Central memory CD8-positive, alpha-beta T cell (primary cell): ENCODE measurements at regions not wholly inside any gene's neighbourhood (a gene's known extent, or its start where the extent isn't known, plus 50 kb on each side); places are given as distances from the start of the nearest gene placed in this dataset.

Experiments
- ATAC-seq: fragments of 150-1000 bp; cut with Tn5 transposase; replicated peaks from 2 replicates; pipeline ENCODE4 v1.10.0; 2022; ENCODE audit warnings: mild to moderate bottlenecking, moderate FRiP score, moderate number of reproducible peaks; ENCODE audit not compliant: poor library complexity, severe bottlenecking; ENCODE audit errors: extremely low read depth
- DNase-seq, 2 donors: peaks; one replicate each; pipeline ENCODE4 v3.0.0; 2021; ENCODE audit warnings: low spot score in 2 of 2
- H3K27ac Mint-ChIP-seq: one replicate; pipeline ENCODE4 v1.8.0; 2022; ENCODE audit warnings: low read depth, mild to moderate bottlenecking, moderate library complexity, mixed read lengths
- H3K27me3 Mint-ChIP-seq: one replicate; pipeline ENCODE4 v1.8.0; 2022; ENCODE audit warnings: mixed read lengths
- H3K36me3 Mint-ChIP-seq: one replicate; pipeline ENCODE4 v1.8.0; 2022; ENCODE audit warnings: mild to moderate bottlenecking, moderate library complexity, mixed read lengths; ENCODE audit not compliant: insufficient read depth
- H3K4me1 Mint-ChIP-seq: one replicate; pipeline ENCODE4 v1.8.0; 2022; ENCODE audit warnings: mixed read lengths
- H3K4me3 Mint-ChIP-seq: one replicate; pipeline ENCODE4 v1.8.0; 2022; ENCODE audit warnings: mild to moderate bottlenecking, moderate library complexity, mixed read lengths
- H3K9me3 Mint-ChIP-seq: one replicate; pipeline ENCODE4 v1.8.0; 2022; ENCODE audit warnings: mixed read lengths

DNA sequence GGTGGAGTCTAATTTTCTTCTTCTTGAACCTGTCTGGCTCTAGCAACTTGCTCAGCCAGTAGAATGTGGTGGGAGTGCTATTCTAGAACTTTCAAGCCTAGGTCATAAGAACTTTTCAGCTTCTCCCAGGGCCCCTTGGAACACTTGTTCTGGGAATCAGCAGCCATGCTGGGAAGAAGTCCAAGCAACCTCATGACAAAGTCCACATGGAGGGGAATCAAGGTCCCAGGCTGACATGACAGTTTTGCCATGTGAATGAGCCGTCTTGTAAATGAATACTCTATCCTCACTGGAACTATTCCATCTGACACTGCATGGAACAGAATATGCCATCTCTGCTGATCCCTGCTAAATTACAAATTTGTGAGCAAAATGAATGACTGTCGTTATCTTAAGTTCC, 214.2 kb upstream of the TBX3 start:
- ATAC-seq (no peak), DNase-seq (no peak)
- Mint-ChIP-seq H3K4me1 (no peaks in the 10 kb centered on the region), H3K27me3 (no peaks in the 10 kb centered on the region), H3K27ac (no peak overlapping the region), H3K36me3 (no peaks in the 10 kb centered on the region), H3K4me3 (no peak overlapping the region), H3K9me3 (no peaks in the 10 kb centered on the region)

DNA sequence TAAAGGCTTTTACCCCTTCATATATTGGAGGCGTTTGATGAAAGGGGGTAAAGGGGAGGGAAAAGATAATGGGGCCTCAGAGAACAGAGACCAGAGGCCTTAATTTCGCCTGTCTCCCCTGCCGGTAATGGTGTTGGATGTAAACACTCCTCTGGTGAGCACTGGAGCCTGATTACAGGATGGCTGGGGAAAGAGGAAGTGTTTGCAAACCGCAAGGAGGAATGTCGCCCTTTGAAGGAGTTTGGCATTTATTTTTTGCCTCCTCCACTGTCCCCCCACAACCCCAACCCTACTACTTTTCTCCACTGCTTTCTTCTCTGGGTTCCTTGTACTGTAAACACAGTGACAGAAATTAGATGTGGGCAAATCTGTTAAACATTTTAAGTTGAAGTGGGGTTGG, 211.9 kb upstream of the TBX3 start:
- Mint-ChIP-seq H3K36me3 (no peaks in the 10 kb centered on the region), H3K27ac (no peak overlapping the region), H3K4me1 (no peaks in the 10 kb centered on the region), H3K4me3 (no peak overlapping the region), H3K27me3 (no peaks in the 10 kb centered on the region), H3K9me3 (peaks cover 6% of the 10 kb centered on the region)
- ATAC-seq (no peak), DNase-seq (no peak)

DNA sequence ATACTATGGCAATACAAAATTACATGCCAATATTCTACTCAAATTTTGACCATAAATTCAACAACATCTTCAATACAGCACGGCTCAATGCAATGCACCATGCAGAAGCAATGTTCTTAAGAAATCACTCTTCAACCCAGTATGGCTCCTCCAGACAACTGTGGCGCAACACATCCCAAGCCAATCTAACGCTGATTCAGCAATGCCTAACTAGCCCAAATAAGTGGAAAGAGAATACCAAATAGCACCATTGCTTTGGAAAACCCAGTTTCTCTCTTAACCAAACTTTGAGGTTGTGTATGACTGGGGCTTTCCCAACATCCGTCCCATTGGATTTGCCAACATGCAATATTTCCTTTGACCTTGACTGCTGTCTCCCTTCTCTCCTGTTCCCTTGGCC, 211.1 kb upstream of the TBX3 start:
- Mint-ChIP-seq H3K36me3 (no peaks in the 10 kb centered on the region), H3K27me3 (no peaks in the 10 kb centered on the region), H3K27ac (no peak overlapping the region), H3K4me3 (no peak overlapping the region), H3K9me3 (peaks cover 6% of the 10 kb centered on the region), H3K4me1 (no peaks in the 10 kb centered on the region)
- DNase-seq (no peak), ATAC-seq (no peak)

DNA sequence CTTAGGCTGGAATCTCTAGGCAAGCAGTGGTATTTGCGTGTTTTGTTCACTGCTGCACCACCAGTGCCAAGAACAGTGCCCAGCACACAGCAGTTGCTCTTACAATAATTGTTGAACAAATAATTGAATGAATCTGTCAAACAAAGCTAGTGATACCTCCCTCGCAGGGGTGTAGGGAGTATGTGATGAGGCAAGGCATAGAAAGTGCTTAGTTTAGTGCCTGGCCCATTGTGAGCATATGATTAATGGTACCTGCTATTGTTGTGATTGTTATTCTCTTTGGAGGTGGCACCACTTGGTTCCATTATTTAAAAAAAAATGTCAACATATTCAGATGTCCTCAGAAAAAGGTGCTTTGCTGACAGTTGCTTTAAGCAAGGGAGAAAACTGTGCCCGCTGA, 210.1 kb upstream of the TBX3 start:
- ATAC-seq, result no peak
- Mint-ChIP-seq H3K9me3 (peaks cover 11% of the 10 kb centered on the region), H3K36me3 (no peaks in the 10 kb centered on the region)

DNA sequence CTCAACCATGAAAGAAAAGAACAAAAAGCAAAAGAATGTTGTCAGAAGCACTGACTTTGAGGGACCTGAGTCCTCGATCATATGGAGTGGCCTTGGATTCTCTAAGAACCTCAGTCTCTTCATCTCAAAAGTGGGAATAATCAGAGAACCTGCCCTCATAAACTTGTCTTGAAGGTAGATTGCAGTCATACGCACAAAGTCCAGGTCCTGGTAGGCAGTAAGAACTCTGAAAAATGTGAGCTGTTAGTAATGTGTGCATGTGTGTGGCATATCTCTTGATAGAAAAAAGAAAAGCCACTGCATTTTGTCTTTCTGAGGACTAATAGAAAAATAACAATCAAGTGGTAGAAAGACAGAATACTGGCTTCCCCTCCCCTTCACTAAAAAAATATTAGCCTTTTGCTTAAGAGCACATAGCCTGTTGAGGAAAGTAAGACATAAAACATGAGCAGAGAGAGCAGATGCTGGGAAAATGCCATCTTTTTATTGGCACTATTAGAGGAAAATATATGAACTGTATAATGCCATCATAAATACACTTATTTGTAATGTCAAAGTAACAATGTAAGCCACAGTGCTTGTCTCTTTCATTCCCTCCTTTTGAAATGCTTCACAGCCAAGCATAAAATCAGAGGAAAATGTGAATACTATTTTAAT, 205.1 kb upstream of the TBX3 start:
- H3K27ac Mint-ChIP-seq, result no peak overlapping the region
- H3K4me1 Mint-ChIP-seq, result no peaks in the 10 kb centered on the region
- DNase-seq (no peak), ATAC-seq (no peak)
- H3K36me3 Mint-ChIP-seq, result no peaks in the 10 kb centered on the region
- peaks cover 11% of the 10 kb centered on the region for H3K9me3 Mint-ChIP-seq
- H3K4me3 Mint-ChIP-seq, result no peak overlapping the region
- H3K27me3 Mint-ChIP-seq, result no peaks in the 10 kb centered on the region

More for the DNA sequence above, 210.1 kb upstream of the TBX3 start:
- Mint-ChIP-seq H3K4me3 (no peak overlapping the region), H3K27me3 (no peaks in the 10 kb centered on the region), H3K4me1 (no peaks in the 10 kb centered on the region), H3K27ac (no peak overlapping the region)
- no peak for DNase-seq

DNA sequence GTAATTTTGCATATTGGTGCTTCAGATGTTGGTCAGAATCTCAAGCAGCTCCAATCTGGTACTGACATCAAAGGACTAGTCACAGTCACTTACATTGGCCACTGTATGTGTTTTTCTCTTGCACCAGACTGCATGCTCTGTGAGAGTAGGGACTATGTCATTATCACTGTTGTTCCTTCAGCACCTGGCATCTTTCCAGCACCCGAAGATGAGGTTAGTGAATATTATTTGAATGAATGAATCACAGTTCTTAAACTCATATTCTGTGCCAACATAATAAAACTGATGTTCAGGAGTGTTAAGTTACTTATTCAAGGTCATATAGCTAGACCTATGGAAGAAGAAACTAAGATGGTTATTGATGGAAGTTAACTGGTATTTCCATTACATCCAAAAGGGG, 204.5 kb upstream of the TBX3 start:
- H3K36me3 Mint-ChIP-seq, result no peaks in the 10 kb centered on the region
- ATAC-seq (no peak), DNase-seq (no peak)
- no peak overlapping the region for H3K27ac Mint-ChIP-seq
- H3K9me3 Mint-ChIP-seq, result peaks cover 11% of the 10 kb centered on the region
- no peak overlapping the region for H3K4me3 Mint-ChIP-seq
- no peaks in the 10 kb centered on the region for H3K27me3 Mint-ChIP-seq
- no peaks in the 10 kb centered on the region for H3K4me1 Mint-ChIP-seq

DNA sequence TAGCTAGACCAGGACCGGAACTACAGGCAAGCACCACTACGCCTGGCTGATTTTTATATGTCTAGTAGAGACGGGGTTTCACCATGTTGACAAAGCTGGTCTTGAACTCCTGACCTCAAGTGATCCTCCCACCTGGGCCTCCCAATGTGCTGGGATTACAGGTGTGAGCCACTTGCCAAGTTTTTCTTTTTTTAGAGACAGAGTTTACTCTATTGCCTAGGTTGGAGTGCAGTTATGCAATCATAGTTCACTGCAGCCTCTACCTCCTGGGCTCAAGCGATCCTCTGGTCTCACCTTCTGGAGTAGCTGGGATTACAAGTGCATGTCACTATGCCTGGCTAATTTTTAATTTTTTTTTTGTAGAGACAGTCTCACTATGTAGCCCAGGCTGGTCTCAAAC, 201.5 kb upstream of the TBX3 start:
- DNase-seq, result no peak
- Mint-ChIP-seq H3K4me1 (no peaks in the 10 kb centered on the region), H3K4me3 (no peak overlapping the region), H3K9me3 (peaks cover 5% of the 10 kb centered on the region), H3K27me3 (no peaks in the 10 kb centered on the region), H3K36me3 (no peaks in the 10 kb centered on the region), H3K27ac (no peak overlapping the region)
- no peak for ATAC-seq

DNA sequence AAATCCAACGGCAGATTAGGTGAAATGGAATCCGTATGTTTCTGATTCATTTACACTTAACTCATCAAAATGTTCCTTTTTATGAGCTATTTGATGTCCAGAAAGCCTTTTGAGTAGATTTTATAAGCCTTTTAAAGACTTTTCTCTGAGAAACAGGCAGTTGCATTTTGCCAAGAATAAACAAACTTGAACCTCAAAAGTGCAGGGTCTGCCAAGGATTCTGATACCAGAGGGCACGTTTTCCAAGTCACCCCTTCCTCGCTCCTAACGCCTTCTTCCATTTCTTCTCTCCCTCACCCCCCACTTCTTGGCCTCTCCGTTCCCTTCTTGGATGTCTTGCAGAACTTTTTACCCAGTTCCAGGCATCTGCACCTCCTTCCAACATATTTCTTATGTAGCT, 200.6 kb upstream of the TBX3 start:
- Mint-ChIP-seq H3K4me1 (no peaks in the 10 kb centered on the region), H3K27ac (no peak overlapping the region), H3K9me3 (no peaks in the 10 kb centered on the region), H3K36me3 (no peaks in the 10 kb centered on the region), H3K4me3 (no peak overlapping the region), H3K27me3 (no peaks in the 10 kb centered on the region)
- ATAC-seq (no peak), DNase-seq (no peak)

DNA sequence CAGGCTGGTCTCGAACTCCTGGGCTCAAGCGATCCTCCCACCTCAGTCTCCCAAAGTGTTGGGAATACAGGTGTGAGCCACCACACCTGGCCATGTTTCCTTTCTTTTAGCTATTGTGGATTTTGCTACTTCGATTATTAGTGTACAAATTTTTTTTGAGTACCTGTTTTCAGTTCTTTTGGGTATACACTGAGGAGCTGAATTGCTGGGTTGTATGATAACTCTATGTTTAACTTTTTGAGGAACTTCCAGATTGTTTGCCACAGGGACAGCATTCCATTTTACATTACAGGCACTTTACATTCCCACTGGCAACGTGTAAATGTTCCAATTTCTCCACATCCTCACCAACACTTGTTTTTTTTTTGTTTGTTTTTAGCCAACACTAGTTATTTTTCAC, 198.1 kb upstream of the TBX3 start:
- no peak for ATAC-seq
- Mint-ChIP-seq H3K4me1 (no peaks in the 10 kb centered on the region), H3K27ac (no peak overlapping the region), H3K4me3 (no peak overlapping the region), H3K9me3 (peaks cover 12% of the 10 kb centered on the region), H3K27me3 (no peaks in the 10 kb centered on the region), H3K36me3 (no peaks in the 10 kb centered on the region)
- DNase-seq, result no peak

DNA sequence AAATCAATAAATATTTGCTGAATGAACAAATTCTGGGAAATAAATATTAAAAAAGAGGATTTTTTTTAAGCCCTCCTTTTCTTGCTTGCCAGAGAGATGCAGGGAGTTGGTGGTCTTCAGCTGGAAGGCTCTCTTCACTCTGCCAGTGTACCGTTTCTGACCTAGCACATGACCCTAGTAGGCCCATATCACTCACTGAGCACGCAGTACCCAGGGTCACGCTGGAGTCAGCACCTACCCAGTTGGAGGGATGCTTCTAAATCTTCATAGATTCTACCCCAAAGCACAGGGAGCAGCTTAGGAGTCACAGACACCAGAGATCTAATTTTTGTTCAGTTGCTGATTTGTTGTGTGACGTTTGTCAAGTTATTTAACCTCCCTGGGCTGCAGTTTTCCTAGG, 195.4 kb upstream of the TBX3 start:
- Mint-ChIP-seq H3K4me1 (no peaks in the 10 kb centered on the region), H3K36me3 (no peaks in the 10 kb centered on the region), H3K4me3 (no peak overlapping the region), H3K27ac (no peak overlapping the region), H3K27me3 (no peaks in the 10 kb centered on the region), H3K9me3 (peaks cover 17% of the 10 kb centered on the region)
- DNase-seq, result no peak
- no peak for ATAC-seq

DNA sequence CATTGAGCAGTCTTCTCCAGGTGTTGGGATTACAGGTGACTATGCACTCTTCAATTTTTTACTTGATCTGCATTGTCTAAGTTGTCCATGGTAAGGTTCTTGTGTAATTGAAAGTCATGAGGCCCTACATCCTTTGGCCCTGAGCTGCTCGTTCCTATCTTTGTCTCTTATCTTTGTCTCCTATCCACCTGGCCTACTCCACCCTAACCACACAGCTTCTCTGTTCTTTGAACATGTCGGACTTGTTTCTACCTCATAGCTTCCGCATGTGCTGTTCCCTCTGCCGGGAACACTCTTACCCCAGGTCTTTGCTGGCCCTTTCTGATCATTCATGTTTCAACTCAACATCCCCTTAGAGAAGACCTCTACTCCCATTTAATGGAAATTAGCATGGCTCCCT, 194.8 kb upstream of the TBX3 start:
- Mint-ChIP-seq H3K4me3 (no peak overlapping the region), H3K4me1 (no peaks in the 10 kb centered on the region), H3K27ac (no peak overlapping the region), H3K9me3 (peaks cover 17% of the 10 kb centered on the region), H3K27me3 (no peaks in the 10 kb centered on the region), H3K36me3 (no peaks in the 10 kb centered on the region)
- DNase-seq (no peak), ATAC-seq (no peak)

DNA sequence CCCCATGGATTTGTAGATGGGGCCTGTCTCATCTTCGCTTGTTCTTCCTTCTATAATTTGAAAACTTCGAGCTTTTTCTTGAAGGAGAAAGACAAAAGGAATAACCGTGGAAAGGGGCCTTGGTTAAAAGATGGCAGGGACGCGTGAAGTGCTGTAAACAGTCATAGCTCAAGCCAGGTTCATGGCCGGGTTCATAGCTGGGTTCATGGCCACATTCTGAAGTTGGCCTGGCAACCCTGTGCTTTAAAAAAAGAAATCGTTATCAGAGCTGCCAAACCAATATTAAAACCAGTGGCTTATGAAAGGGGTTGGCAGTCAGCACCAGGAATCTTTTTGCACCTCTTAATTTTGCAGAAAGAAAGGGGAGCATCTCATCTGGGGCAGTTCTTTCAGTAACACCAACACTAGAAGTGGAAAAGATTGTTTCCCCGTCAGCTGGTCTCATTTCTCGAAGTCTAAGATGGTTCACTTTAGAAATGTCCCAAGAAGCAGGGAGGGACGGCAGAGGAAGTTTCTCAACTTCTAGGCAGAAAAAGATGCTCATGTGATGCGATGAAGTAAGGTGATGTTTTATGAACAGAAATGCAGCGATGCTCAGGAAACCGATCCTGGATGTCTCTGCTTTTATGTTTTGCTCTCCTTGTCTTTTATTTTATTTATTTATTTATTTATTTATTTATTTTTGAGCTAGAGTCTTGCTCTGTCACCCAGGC, 193.1 kb upstream of the TBX3 start:
- Mint-ChIP-seq H3K36me3 (no peaks in the 10 kb centered on the region), H3K4me3 (no peak overlapping the region), H3K27ac (no peak overlapping the region), H3K4me1 (no peaks in the 10 kb centered on the region), H3K9me3 (peaks cover 17% of the 10 kb centered on the region), H3K27me3 (no peaks in the 10 kb centered on the region)
- DNase-seq, result no peak
- no peak for ATAC-seq

DNA sequence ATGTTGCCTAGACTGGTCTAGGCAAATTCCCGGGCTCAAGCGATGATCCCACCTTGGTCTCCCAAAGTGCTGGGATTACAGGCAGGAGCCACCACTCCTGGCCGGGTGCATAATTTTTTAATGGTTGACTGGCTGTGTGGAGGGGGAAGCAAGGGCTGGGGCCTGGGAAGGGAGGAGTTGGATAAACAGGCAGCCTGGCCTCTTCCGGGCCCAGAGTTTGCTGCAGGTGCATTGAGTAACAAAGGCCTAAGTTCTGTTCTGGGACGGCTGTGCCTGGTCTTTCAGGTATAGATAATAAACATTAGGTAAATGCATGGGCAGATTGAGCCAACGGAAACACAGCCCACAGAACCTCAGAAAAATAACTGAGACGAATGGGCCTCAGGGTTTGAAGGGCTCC, 191.3 kb upstream of the TBX3 start:
- no peaks in the 10 kb centered on the region for H3K4me1 Mint-ChIP-seq
- no peaks in the 10 kb centered on the region for H3K27me3 Mint-ChIP-seq
- H3K36me3 Mint-ChIP-seq, result no peaks in the 10 kb centered on the region
- no peak for DNase-seq
- no peak overlapping the region for H3K4me3 Mint-ChIP-seq
- H3K27ac Mint-ChIP-seq, result no peak overlapping the region
- ATAC-seq, result no peak
- H3K9me3 Mint-ChIP-seq, result peaks cover 17% of the 10 kb centered on the region
